Omental fat pad (tissue), 3 donors: ENCODE measurements at regions not wholly inside any gene's neighbourhood (a gene's known extent, or its start where the extent isn't known, plus 50 kb on each side); places are given as distances from the start of the nearest gene placed in this dataset.

Experiments used
- ATAC-seq: fragments of 150-250 bp; one replicate; pipeline ENCODE4 v1.9.1; 2016; ENCODE audit warnings: mild to moderate bottlenecking, moderate library complexity; ENCODE audit not compliant: low FRiP score
- DNase-seq: peaks from one replicate; pipeline ENCODE4 v3.0.0-alpha.2; 2019; ENCODE audit warnings: low spot score
- CTCF ChIP-seq, 3 donors: fragments of 450-650 bp; IDR thresholded peaks; one replicate each; pipeline ENCODE4 v1.5.1; 2016 to 2017; ENCODE audit warnings: antibody characterized with exemption in 3 of 3, mild to moderate bottlenecking in 3 of 3, moderate library complexity in 2 of 3

- DNase-seq (no peak), ATAC-seq (no peak)
- TF ChIP-seq CTCF (IDR thresholded peaks at IDR 0.05), result no peak
Observed at GRCh38 chr10:2958659-2959058, 108.7 kb upstream of the PFKP start.

DNA sequence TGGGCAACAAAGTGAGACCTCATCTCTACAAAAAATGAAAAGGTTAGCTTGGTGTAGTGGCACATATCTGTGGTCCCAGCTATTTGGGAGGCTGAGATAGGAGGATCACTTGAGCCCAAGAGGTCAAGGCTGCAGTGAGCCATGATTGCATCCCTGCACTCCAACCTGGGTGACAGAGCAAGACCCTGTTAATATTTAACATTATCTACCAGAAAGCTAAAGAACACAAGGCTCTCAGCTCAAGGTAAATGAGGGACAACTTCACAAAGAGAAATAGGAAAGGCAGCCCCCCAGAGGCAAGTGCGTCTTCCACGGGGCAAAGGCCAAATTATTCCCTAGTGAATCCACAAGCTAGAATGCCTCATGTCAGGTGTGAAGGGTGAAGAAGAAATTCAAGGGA lies 109.6 kb upstream of the PFKP start:
- ATAC-seq, result no peak
- TF ChIP-seq CTCF (IDR thresholded peaks at IDR 0.05), result no peak

GRCh38 chr10:2955064-2955463 lies 112.3 kb upstream of the PFKP start:
- no peak for ATAC-seq
- DNase-seq, result no peak
- no peak for TF ChIP-seq CTCF (IDR thresholded peaks at IDR 0.05)

More for the DNA sequence above, 109.6 kb upstream of the PFKP start:
- DNase-seq, result no peak

DNA sequence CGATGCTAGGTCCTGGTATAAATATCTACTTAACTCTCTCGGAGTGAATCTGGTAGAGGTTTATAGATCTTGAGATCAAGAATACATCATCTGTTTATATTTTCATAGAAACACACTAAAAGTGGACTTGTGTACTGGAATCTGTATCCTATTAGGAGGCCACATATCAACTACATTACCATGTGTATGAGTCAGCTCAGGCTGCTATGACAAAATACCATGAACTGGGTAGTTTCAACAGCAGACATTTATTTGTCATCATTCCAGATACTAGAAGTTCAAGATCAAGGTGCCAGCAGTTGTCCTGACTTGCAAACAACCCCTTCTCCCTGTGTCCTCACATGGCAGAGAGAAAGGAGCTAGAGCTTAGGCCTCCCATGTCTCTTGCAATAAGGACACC lies 113.9 kb upstream of the PFKP start:
- no peak for ATAC-seq
- TF ChIP-seq CTCF (IDR thresholded peaks at IDR 0.05), result no peak
- no peak for DNase-seq

GRCh38 chr10:2951235-2951835 lies 116.0 kb upstream of the PFKP start:
- DNase-seq, result no peak
- no peak for ATAC-seq
- no peak for TF ChIP-seq CTCF (IDR thresholded peaks at IDR 0.05)

- ATAC-seq (no peak), DNase-seq (no peak)
Observed at GRCh38 chr10:2950546-2950945, 116.8 kb upstream of the PFKP start.

More at GRCh38 chr10:2950546-2950945, 116.8 kb upstream of the PFKP start:
- no peak for TF ChIP-seq CTCF (IDR thresholded peaks at IDR 0.05)
